ENCODE measurements at regions not wholly inside any gene's neighbourhood (a gene's known extent, or its start where the extent isn't known, plus 50 kb on each side); places are given as distances from the start of the nearest gene placed in this dataset.

DNA sequence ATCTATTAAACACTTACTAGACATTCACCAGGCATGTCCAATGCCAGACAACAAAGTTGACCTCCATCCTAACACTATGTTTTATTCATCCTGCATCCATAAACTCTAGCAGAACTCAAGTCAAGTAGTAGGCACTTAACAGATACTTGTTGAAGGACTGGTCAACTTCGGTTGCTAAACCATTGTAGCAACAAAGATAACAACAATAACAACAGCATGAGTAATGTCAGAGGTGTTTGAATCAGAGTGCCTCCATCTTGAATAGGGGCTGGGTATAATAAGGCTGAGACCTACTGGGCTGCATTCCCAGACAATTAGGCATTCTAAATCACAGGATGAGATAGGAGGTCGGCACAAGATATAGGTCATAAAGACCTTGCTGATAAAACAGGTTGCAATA is 180.5 kb upstream of the ZNF462 start (continued):
- TF ChIP-seq, protein P1, sequence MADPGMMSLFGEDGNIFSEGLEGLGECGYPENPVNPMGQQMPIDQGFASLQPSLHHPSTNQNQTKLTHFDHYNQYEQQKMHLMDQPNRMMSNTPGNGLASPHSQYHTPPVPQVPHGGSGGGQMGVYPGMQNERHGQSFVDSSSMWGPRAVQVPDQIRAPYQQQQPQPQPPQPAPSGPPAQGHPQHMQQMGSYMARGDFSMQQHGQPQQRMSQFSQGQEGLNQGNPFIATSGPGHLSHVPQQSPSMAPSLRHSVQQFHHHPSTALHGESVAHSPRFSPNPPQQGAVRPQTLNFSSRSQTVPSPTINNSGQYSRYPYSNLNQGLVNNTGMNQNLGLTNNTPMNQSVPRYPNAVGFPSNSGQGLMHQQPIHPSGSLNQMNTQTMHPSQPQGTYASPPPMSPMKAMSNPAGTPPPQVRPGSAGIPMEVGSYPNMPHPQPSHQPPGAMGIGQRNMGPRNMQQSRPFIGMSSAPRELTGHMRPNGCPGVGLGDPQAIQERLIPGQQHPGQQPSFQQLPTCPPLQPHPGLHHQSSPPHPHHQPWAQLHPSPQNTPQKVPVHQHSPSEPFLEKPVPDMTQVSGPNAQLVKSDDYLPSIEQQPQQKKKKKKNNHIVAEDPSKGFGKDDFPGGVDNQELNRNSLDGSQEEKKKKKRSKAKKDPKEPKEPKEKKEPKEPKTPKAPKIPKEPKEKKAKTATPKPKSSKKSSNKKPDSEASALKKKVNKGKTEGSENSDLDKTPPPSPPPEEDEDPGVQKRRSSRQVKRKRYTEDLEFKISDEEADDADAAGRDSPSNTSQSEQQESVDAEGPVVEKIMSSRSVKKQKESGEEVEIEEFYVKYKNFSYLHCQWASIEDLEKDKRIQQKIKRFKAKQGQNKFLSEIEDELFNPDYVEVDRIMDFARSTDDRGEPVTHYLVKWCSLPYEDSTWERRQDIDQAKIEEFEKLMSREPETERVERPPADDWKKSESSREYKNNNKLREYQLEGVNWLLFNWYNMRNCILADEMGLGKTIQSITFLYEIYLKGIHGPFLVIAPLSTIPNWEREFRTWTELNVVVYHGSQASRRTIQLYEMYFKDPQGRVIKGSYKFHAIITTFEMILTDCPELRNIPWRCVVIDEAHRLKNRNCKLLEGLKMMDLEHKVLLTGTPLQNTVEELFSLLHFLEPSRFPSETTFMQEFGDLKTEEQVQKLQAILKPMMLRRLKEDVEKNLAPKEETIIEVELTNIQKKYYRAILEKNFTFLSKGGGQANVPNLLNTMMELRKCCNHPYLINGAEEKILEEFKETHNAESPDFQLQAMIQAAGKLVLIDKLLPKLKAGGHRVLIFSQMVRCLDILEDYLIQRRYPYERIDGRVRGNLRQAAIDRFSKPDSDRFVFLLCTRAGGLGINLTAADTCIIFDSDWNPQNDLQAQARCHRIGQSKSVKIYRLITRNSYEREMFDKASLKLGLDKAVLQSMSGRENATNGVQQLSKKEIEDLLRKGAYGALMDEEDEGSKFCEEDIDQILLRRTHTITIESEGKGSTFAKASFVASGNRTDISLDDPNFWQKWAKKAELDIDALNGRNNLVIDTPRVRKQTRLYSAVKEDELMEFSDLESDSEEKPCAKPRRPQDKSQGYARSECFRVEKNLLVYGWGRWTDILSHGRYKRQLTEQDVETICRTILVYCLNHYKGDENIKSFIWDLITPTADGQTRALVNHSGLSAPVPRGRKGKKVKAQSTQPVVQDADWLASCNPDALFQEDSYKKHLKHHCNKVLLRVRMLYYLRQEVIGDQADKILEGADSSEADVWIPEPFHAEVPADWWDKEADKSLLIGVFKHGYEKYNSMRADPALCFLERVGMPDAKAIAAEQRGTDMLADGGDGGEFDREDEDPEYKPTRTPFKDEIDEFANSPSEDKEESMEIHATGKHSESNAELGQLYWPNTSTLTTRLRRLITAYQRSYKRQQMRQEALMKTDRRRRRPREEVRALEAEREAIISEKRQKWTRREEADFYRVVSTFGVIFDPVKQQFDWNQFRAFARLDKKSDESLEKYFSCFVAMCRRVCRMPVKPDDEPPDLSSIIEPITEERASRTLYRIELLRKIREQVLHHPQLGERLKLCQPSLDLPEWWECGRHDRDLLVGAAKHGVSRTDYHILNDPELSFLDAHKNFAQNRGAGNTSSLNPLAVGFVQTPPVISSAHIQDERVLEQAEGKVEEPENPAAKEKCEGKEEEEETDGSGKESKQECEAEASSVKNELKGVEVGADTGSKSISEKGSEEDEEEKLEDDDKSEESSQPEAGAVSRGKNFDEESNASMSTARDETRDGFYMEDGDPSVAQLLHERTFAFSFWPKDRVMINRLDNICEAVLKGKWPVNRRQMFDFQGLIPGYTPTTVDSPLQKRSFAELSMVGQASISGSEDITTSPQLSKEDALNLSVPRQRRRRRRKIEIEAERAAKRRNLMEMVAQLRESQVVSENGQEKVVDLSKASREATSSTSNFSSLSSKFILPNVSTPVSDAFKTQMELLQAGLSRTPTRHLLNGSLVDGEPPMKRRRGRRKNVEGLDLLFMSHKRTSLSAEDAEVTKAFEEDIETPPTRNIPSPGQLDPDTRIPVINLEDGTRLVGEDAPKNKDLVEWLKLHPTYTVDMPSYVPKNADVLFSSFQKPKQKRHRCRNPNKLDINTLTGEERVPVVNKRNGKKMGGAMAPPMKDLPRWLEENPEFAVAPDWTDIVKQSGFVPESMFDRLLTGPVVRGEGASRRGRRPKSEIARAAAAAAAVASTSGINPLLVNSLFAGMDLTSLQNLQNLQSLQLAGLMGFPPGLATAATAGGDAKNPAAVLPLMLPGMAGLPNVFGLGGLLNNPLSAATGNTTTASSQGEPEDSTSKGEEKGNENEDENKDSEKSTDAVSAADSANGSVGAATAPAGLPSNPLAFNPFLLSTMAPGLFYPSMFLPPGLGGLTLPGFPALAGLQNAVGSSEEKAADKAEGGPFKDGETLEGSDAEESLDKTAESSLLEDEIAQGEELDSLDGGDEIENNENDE (IDR thresholded peaks at IDR 0.05; ENCODE audit: insufficient replicate concordance, low read length): no peak
- no peak for TF ChIP-seq POLR2AphosphoS5 (IDR thresholded peaks at IDR 0.05; ENCODE audit: low read depth, low read length)
- no peak for TF ChIP-seq EP300 (IDR thresholded peaks at IDR 0.05; ENCODE audit: borderline replicate concordance in 1 of 2, low read depth in 2 of 2, low read length in 2 of 2)
- TF ChIP-seq KDM1A (IDR thresholded peaks at IDR 0.05; ENCODE audit: borderline replicate concordance, low read length): no peak
- no peak for TF ChIP-seq CHD1 (IDR thresholded peaks at IDR 0.05; ENCODE audit: low read depth, low read length)

Data from H1 (cell line).